Ascending aorta (tissue), 2 donors: ENCODE measurements at regions not wholly inside any gene's neighbourhood (a gene's known extent, or its start where the extent isn't known, plus 50 kb on each side); places are given as distances from the start of the nearest gene placed in this dataset.

Experiments
- DNase-seq, 2 donors: peaks; one replicate each; pipeline ENCODE4 v3.0.0-alpha.2; 2019; ENCODE audit warnings: low spot score in 2 of 2
- H3K27ac ChIP-seq, 2 donors: fragments of 200-600 bp; sonication (generic); one replicate each; pipeline ENCODE4 v1.5.1; 2016 to 2017; ENCODE audit warnings: mild to moderate bottlenecking in 1 of 2
- H3K27me3 ChIP-seq: fragments of 200-600 bp; sonication (generic); one replicate; pipeline ENCODE4 v1.5.1; 2017
- H3K36me3 ChIP-seq, 2 donors: fragments of 200-600 bp; sonication (generic); one replicate each; pipeline ENCODE4 v1.5.1; 2016
- H3K4me1 ChIP-seq, 2 donors: fragments of 200-600 bp; sonication (generic); one replicate each; pipeline ENCODE4 v1.5.1; 2016 to 2017; ENCODE audit warnings: mild to moderate bottlenecking in 1 of 2
- H3K4me3 ChIP-seq, 2 donors: fragments of 200-600 bp; sonication (generic); one replicate each; pipeline ENCODE4 v1.5.1; 2016 to 2017; ENCODE audit warnings: mild to moderate bottlenecking in 1 of 2
- H3K9me3 ChIP-seq, 2 donors: fragments of 200-600 bp; sonication (generic); one replicate each; pipeline ENCODE4 v1.5.1; 2016
- intact Hi-C: fragments of 100-400 bp; cut with DNase I; formaldehyde crosslinking; loops from one replicate; pipeline ENCODE4 v1.15.1; 2023
- TF ChIP-seq, protein P1 (sequence below), 3 experiments: fragments of 200-600 bp in 2 of 3; fragments of 450-650 bp in 1 of 3; sonication (generic) in 2 of 3; IDR thresholded peaks; one replicate each; pipeline ENCODE4 v1.5.1; 2016 to 2019; ENCODE audit warnings: antibody characterized with exemption in 3 of 3, mild to moderate bottlenecking in 1 of 3, moderate library complexity in 1 of 3

DNA sequence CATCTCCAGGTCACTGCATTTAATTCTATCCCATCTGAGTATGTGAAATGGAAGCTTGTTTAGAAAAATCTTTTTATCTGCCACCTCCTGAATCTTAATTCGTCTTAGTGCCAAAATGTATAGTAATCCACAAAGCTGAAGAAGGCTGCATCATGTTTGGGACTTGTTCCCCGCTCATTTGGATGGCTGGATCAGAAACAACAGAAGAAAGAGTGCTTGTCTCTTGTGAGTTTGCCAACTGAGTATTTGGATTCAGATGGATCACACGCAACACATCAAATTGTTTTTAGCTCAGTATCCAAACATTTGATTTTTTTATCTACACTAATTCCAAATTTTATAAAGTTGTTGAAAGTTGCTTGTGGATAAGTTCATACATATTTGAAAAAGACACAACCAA is 197.2 kb upstream of the PAPPA start:
- H3K27ac ChIP-seq, result no peak overlapping the region
- H3K4me1 ChIP-seq, result no peaks in the 10 kb centered on the region
- TF ChIP-seq, protein P1, sequence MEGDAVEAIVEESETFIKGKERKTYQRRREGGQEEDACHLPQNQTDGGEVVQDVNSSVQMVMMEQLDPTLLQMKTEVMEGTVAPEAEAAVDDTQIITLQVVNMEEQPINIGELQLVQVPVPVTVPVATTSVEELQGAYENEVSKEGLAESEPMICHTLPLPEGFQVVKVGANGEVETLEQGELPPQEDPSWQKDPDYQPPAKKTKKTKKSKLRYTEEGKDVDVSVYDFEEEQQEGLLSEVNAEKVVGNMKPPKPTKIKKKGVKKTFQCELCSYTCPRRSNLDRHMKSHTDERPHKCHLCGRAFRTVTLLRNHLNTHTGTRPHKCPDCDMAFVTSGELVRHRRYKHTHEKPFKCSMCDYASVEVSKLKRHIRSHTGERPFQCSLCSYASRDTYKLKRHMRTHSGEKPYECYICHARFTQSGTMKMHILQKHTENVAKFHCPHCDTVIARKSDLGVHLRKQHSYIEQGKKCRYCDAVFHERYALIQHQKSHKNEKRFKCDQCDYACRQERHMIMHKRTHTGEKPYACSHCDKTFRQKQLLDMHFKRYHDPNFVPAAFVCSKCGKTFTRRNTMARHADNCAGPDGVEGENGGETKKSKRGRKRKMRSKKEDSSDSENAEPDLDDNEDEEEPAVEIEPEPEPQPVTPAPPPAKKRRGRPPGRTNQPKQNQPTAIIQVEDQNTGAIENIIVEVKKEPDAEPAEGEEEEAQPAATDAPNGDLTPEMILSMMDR (IDR thresholded peaks at IDR 0.05), result no peak
- H3K27me3 ChIP-seq, result no peaks in the 10 kb centered on the region
- H3K36me3 ChIP-seq, result no peaks in the 10 kb centered on the region
- no peaks in the 10 kb centered on the region for H3K9me3 ChIP-seq
- no peak overlapping the region for H3K4me3 ChIP-seq
- no peak for DNase-seq
- intact Hi-C loops, result no loop called here

DNA sequence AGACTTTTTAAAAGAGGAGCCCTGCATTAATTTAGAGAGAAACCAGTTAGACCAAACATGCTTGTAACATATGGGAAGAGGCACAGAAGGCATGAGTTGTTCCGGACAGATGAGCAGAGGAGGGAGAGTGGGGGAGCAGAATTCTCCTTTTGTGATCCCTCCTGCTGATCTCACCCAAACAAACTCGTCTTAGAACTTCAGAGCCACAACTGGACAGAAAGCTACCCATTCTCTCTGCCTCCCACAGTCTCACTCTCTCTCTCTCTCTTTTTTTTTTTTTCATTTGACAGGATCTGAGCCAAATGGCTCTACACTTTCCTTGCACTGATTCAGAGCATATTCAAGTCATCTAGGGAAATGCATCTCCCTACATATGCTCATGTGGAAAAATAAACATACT is 196.0 kb upstream of the PAPPA start:
- H3K4me3 ChIP-seq, result no peak overlapping the region
- H3K27ac ChIP-seq, result no peak overlapping the region
- H3K4me1 ChIP-seq, result no peaks in the 10 kb centered on the region
- H3K9me3 ChIP-seq, result no peaks in the 10 kb centered on the region
- no peak for DNase-seq
- H3K27me3 ChIP-seq, result no peaks in the 10 kb centered on the region
- intact Hi-C loops, result no loop called here
- TF ChIP-seq, protein P1 (IDR thresholded peaks at IDR 0.05), result no peak
- no peaks in the 10 kb centered on the region for H3K36me3 ChIP-seq

DNA sequence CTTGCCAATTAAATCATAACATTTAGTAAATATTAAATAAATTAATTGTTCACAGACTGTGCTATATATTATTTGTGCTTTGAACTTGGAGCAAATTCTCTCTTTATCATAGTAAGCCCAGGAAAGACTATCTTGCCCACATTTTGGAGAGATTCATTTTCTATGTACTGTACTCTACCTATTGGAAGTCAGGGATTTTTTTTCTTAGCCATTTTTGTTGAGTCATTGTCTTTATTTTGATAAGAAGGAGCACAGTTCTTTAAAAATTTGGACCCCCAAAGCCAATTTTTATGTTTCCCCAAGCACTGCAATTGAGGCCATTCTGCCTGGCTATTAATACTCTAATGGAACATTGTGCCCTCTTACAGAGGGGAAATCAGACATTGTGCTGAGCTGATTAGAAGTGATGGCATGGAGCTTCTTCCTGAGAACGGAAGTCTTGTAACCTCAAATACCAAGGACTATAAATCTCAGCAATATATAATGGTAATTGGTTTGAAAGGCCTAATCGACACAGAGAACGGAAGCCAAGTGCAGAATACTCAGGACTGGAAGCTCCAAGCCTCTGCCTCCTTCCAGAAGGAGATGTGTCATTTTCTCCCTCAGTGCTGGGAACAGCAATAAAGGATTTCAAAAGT is 188.8 kb upstream of the PAPPA start:
- intact Hi-C loops, result no loop called here
- no peak overlapping the region for H3K4me3 ChIP-seq

DNA sequence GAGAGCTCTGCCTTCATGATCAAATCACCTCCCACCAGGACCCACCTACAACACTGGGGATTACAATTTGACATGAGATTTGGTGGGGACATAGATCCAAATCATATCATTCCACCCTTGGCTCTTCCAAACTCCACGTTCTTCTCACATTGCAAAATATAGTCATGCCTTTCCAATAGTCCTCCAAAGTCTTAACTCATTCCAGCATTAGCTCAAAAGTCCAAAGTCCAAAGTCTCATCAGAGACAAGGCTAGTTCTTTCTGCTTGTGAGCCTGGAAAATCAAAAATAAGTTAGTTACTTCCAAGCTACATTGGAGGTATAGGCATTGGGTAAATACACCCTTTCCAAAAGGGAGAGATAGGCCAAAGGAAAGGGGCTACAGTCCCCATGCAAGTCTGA is 186.9 kb upstream of the PAPPA start:
- Histone ChIP-seq H3K9me3 (no peaks in the 10 kb centered on the region), H3K4me3 (no peak overlapping the region), H3K27ac (no peak overlapping the region), H3K36me3 (no peaks in the 10 kb centered on the region), H3K4me1 (no peaks in the 10 kb centered on the region), H3K27me3 (no peaks in the 10 kb centered on the region)
- no peak for DNase-seq
- intact Hi-C loops, result no loop called here
- TF ChIP-seq, protein P1 (IDR thresholded peaks at IDR 0.05), result no peak

More for the DNA sequence above, 188.8 kb upstream of the PAPPA start:
- H3K36me3 ChIP-seq, result no peaks in the 10 kb centered on the region
- H3K9me3 ChIP-seq, result no peaks in the 10 kb centered on the region
- no peaks in the 10 kb centered on the region for H3K27me3 ChIP-seq
- no peaks in the 10 kb centered on the region for H3K4me1 ChIP-seq
- TF ChIP-seq, protein P1 (IDR thresholded peaks at IDR 0.05), result no peak
- no peak for DNase-seq
- no peak overlapping the region for H3K27ac ChIP-seq

DNA sequence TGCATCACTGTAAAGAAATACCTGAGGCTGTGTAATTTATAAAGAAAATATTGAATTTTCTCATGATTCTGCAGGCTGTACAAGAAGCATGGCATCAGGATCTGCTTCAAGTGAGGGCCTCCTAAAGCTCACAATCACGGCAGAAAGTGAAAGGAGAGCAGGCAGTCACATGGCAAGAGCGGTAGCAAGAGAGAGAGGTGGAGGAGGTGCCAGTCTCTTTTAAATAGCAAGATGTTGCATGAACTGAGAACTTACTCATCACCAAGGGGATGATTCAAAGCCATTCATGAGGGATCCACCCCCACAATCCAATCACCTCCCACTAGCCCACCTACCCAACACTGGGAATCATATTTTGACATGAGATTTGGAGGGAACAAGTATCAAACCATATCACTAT is 184.5 kb upstream of the PAPPA start:
- no peaks in the 10 kb centered on the region for H3K9me3 ChIP-seq
- peaks cover 0 to 3% of the 10 kb centered on the region in 2 donors for H3K4me1 ChIP-seq
- TF ChIP-seq, protein P1 (IDR thresholded peaks at IDR 0.05), result no peak
- intact Hi-C loops, result no loop called here
- no peaks in the 10 kb centered on the region for H3K27me3 ChIP-seq
- H3K36me3 ChIP-seq, result no peaks in the 10 kb centered on the region
- no peak overlapping the region for H3K27ac ChIP-seq
- no peak for DNase-seq
- no peak overlapping the region for H3K4me3 ChIP-seq

DNA sequence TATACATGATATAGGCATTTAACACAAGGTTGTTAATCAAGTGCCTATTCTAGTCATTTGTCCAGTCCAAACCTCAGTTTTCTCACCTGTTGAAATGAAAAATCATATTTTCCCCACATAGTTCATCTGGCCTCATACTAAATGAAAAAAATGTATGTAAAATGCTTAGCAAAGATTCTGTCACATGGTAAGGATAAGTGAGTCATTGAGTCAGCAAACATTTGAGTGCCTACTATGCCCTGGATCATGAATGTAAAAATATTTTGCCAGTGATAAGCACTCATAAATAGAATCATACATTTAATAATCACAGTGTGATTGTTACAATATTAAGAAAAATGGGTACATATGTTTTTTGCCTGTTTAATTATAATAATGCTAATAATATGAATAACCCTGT is 181.2 kb upstream of the PAPPA start:
- Histone ChIP-seq H3K27me3 (no peaks in the 10 kb centered on the region), H3K36me3 (no peaks in the 10 kb centered on the region), H3K4me3 (no peak overlapping the region), H3K9me3 (no peaks in the 10 kb centered on the region), H3K4me1 (peaks cover 0 to 3% of the 10 kb centered on the region in 2 donors), H3K27ac (no peak overlapping the region)
- intact Hi-C loops, result no loop called here
- TF ChIP-seq, protein P1 (IDR thresholded peaks at IDR 0.05), result no peak
- no peak for DNase-seq
